WTC11 (cell line): ENCODE measurements at regions not wholly inside any gene's neighbourhood (a gene's known extent, or its start where the extent isn't known, plus 50 kb on each side); places are given as distances from the start of the nearest gene placed in this dataset.

Experiments used
- ATAC-seq: fragments of 200-7000 bp; cut with Tn5 transposase; 2 replicates; pipeline ENCODE4 v1.10.0; 2021; ENCODE audit warnings: mild to moderate bottlenecking, moderate library complexity
- CTCF ChIA-PET: fragments of 300-600 bp; sonication (Branson Sonifier 250); formaldehyde crosslinking; loops from one replicate; lab custom pipeline; 2021; ENCODE audit warnings: antibody characterized with exemption; lab: Charles Lee
- POLR2A ChIA-PET: fragments of 350-600 bp; sonication (Branson Sonifier 250); formaldehyde crosslinking; loops from one replicate; lab custom pipeline; 2021; ENCODE audit warnings: antibody characterized with exemption; lab: Charles Lee
- DNase-seq: peaks from one replicate; pipeline ENCODE4 v3.0.0; 2021; ENCODE audit warnings: low spot score
- H3K27ac Mint-ChIP-seq: 2 replicates; pipeline ENCODE4 v1.8.0; 2021; ENCODE audit warnings: mixed read lengths
- H3K27me3 Mint-ChIP-seq: 2 replicates; pipeline ENCODE4 v1.8.0; 2021; ENCODE audit warnings: low read depth, mild to moderate bottlenecking, moderate library complexity, mixed read lengths
- H3K36me3 Mint-ChIP-seq: 2 replicates; pipeline ENCODE4 v1.8.0; 2021; ENCODE audit warnings: mixed read lengths
- H3K4me1 Mint-ChIP-seq: 2 replicates; pipeline ENCODE4 v1.8.0; 2022; ENCODE audit warnings: mixed read lengths
- H3K4me3 Mint-ChIP-seq: 2 replicates; pipeline ENCODE4 v1.8.0; 2021; ENCODE audit warnings: mild to moderate bottlenecking, moderate library complexity, mixed read lengths
- H3K9me3 Mint-ChIP-seq: 2 replicates; pipeline ENCODE4 v1.8.0; 2021; ENCODE audit warnings: mixed read lengths
- CREB1 ChIP-seq: sonication (generic); formaldehyde crosslinking; IDR thresholded peaks from 2 replicates; pipeline ENCODE4 v1.8.0; 2023; ENCODE audit warnings: mild to moderate bottlenecking, missing genetic modification reagents
- GABPB1 ChIP-seq: sonication (generic); formaldehyde crosslinking; IDR thresholded peaks from 2 replicates; pipeline ENCODE4 v1.8.1; 2023; ENCODE audit warnings: mild to moderate bottlenecking, missing genetic modification reagents
- HMGXB4 ChIP-seq: sonication (generic); formaldehyde crosslinking; IDR thresholded peaks from 2 replicates; pipeline ENCODE4 v1.8.1; 2023; ENCODE audit warnings: mild to moderate bottlenecking, moderate library complexity, missing genetic modification reagents
- JUN ChIP-seq: sonication (generic); formaldehyde crosslinking; IDR thresholded peaks from 2 replicates; pipeline ENCODE4 v1.8.0; 2023; ENCODE audit warnings: mild to moderate bottlenecking, missing genetic modification reagents
- MAX ChIP-seq: sonication (generic); formaldehyde crosslinking; IDR thresholded peaks from 2 replicates; pipeline ENCODE4 v1.8.0; 2022; ENCODE audit warnings: mild to moderate bottlenecking, missing genetic modification reagents
- NFYB ChIP-seq: sonication (generic); formaldehyde crosslinking; conservative IDR thresholded peaks from 2 replicates; pipeline ENCODE4 v1.8.0; 2022; ENCODE audit warnings: low read depth, missing genetic modification reagents
- NR1H2 ChIP-seq: sonication (generic); formaldehyde crosslinking; IDR thresholded peaks from 2 replicates; pipeline ENCODE4 v1.9.0; 2021; ENCODE audit warnings: mild to moderate bottlenecking, moderate library complexity, missing genetic modification reagents
- NR2C2 ChIP-seq: sonication (generic); formaldehyde crosslinking; IDR thresholded peaks from 2 replicates; pipeline ENCODE4 v1.8.0; 2022; ENCODE audit warnings: mild to moderate bottlenecking, missing genetic modification reagents
- RORB ChIP-seq: fragments of 250-450 bp; sonication (Bioruptor Pico); IDR thresholded peaks from 2 replicates; pipeline ENCODE4 v1.9.0; 2021; ENCODE audit warnings: mild to moderate bottlenecking
- SMAD3 ChIP-seq: sonication (generic); formaldehyde crosslinking; IDR thresholded peaks from 2 replicates; pipeline ENCODE4 v1.8.0; 2022; ENCODE audit warnings: missing genetic modification reagents, mild to moderate bottlenecking, borderline replicate concordance
- ZBTB43 ChIP-seq: sonication (generic); formaldehyde crosslinking; IDR thresholded peaks from 2 replicates; pipeline ENCODE4 v1.8.1; 2023; ENCODE audit warnings: mild to moderate bottlenecking, missing genetic modification reagents
- ZNF138 ChIP-seq: sonication (generic); formaldehyde crosslinking; conservative IDR thresholded peaks from 2 replicates; pipeline ENCODE4 v1.8.1; 2022; ENCODE audit warnings: mild to moderate bottlenecking, moderate library complexity, missing genetic modification reagents
- ZNF532 ChIP-seq: fragments of 250-450 bp; sonication (Bioruptor Pico); IDR thresholded peaks from 2 replicates; pipeline ENCODE4 v1.9.0; 2021; ENCODE audit warnings: mild to moderate bottlenecking, borderline replicate concordance
- TF ChIP-seq, protein P1 (sequence below): sonication (generic); formaldehyde crosslinking; IDR thresholded peaks from 2 replicates; pipeline ENCODE4 v1.8.1; 2023; ENCODE audit warnings: mild to moderate bottlenecking, missing genetic modification reagents, borderline replicate concordance
- TF ChIP-seq, protein P2 (sequence below): sonication (generic); formaldehyde crosslinking; IDR thresholded peaks from 2 replicates; pipeline ENCODE4 v1.8.0; 2023; ENCODE audit warnings: missing genetic modification reagents

GRCh38 chr3:127104586-127104985 is 88.3 kb upstream of the PRR23E start:
- no peaks in the 10 kb centered on the region for H3K36me3 Mint-ChIP-seq
- H3K27ac Mint-ChIP-seq, result no peak overlapping the region
- POLR2A ChIA-PET, result no interaction called here

GRCh38 chr3:127105587-127105986 is 87.3 kb upstream of the PRR23E start:
- POLR2A ChIA-PET, result no interaction called here

More at GRCh38 chr3:127104586-127104985, 88.3 kb upstream of the PRR23E start:
- Mint-ChIP-seq H3K27me3 (no peaks in the 10 kb centered on the region; the same call in 1 of the 2 replicates), H3K9me3 (peaks cover 4% of the 10 kb centered on the region), H3K4me3 (no peak overlapping the region), H3K4me1 (peaks cover 6% of the 10 kb centered on the region)
- no peak for DNase-seq
- TF ChIP-seq SMAD3 (CRISPR knock-in tag) (no peak), CREB1 (CRISPR knock-in tag) (no peak), ZBTB43 (CRISPR knock-in tag) (no peak), RORB (no peak), HMGXB4 (CRISPR knock-in tag) (no peak), NR1H2 (CRISPR knock-in tag) (no peak), ZNF138 (CRISPR knock-in tag) (no peak)
- CTCF ChIA-PET, result no interaction called here
- ATAC-seq, result no peak

More at GRCh38 chr3:127105587-127105986, 87.3 kb upstream of the PRR23E start:
- Mint-ChIP-seq H3K27me3 (no peaks in the 10 kb centered on the region; the same call in 1 of the 2 replicates), H3K27ac (no peak overlapping the region), H3K4me3 (no peak overlapping the region), H3K4me1 (peaks cover 16% of the 10 kb centered on the region), H3K9me3 (peaks cover 9% of the 10 kb centered on the region), H3K36me3 (no peaks in the 10 kb centered on the region)
- TF ChIP-seq, protein P1, sequence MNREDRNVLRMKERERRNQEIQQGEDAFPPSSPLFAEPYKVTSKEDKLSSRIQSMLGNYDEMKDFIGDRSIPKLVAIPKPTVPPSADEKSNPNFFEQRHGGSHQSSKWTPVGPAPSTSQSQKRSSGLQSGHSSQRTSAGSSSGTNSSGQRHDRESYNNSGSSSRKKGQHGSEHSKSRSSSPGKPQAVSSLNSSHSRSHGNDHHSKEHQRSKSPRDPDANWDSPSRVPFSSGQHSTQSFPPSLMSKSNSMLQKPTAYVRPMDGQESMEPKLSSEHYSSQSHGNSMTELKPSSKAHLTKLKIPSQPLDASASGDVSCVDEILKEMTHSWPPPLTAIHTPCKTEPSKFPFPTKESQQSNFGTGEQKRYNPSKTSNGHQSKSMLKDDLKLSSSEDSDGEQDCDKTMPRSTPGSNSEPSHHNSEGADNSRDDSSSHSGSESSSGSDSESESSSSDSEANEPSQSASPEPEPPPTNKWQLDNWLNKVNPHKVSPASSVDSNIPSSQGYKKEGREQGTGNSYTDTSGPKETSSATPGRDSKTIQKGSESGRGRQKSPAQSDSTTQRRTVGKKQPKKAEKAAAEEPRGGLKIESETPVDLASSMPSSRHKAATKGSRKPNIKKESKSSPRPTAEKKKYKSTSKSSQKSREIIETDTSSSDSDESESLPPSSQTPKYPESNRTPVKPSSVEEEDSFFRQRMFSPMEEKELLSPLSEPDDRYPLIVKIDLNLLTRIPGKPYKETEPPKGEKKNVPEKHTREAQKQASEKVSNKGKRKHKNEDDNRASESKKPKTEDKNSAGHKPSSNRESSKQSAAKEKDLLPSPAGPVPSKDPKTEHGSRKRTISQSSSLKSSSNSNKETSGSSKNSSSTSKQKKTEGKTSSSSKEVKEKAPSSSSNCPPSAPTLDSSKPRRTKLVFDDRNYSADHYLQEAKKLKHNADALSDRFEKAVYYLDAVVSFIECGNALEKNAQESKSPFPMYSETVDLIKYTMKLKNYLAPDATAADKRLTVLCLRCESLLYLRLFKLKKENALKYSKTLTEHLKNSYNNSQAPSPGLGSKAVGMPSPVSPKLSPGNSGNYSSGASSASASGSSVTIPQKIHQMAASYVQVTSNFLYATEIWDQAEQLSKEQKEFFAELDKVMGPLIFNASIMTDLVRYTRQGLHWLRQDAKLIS (CRISPR knock-in tag), result no peak
- TF ChIP-seq JUN (CRISPR knock-in tag), result no peak
- TF ChIP-seq GABPB1, result no peak
- no peak for TF ChIP-seq ZNF532 (CRISPR knock-in tag)
- TF ChIP-seq NFYB, result no peak
- TF ChIP-seq, protein P2, sequence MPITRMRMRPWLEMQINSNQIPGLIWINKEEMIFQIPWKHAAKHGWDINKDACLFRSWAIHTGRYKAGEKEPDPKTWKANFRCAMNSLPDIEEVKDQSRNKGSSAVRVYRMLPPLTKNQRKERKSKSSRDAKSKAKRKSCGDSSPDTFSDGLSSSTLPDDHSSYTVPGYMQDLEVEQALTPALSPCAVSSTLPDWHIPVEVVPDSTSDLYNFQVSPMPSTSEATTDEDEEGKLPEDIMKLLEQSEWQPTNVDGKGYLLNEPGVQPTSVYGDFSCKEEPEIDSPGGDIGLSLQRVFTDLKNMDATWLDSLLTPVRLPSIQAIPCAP (CRISPR knock-in tag), result no peak
- TF ChIP-seq NR2C2 (CRISPR knock-in tag), result no peak
- TF ChIP-seq MAX (CRISPR knock-in tag), result no peak
- CTCF ChIA-PET, result interaction anchor here (1.3 kb wide), 1 partner anchor 37 kb away, joined by 3 read pairs; no protein-coding TSS in a partner anchor
- DNase-seq (no peak), ATAC-seq (peak; percentile 56)
